Activated effector memory CD4-positive, alpha-beta T cell treated with anti-CD3 and anti-CD28 coated beads, Interleukin-2, amount 50 U/mL, for 16 hours (primary cell): ENCODE measurements at regions not wholly inside any gene's neighbourhood (a gene's known extent, or its start where the extent isn't known, plus 50 kb on each side); places are given as distances from the start of the nearest gene placed in this dataset.

ENCODE experiments used
- DNase-seq: peaks from one replicate; pipeline ENCODE4 v3.0.0-alpha.2; 2020

DNA sequence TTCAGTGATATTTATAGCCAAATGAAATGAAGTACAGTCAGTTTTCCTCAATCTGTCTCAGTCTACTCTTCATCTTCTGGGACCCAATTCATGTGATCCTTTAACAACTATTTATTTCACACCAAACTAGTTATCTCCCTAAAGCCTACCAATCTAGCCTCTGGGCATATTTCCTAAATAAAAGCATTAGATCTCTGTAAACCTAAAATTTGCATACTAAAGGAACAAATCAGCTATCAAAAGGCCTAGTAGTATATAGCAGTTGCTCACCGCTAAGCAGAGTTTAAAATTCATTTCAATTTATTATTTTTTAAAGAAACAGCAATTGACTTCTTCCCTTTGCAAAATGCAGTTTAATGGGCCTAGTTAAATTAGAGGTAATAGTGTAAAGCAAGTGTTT lies 280.2 kb downstream of the ZEB2 start:
- no peak for DNase-seq

- no peak for DNase-seq
Observed at GRCh38 chr2:144239306-144239705, 280.6 kb downstream of the ZEB2 start.

DNA sequence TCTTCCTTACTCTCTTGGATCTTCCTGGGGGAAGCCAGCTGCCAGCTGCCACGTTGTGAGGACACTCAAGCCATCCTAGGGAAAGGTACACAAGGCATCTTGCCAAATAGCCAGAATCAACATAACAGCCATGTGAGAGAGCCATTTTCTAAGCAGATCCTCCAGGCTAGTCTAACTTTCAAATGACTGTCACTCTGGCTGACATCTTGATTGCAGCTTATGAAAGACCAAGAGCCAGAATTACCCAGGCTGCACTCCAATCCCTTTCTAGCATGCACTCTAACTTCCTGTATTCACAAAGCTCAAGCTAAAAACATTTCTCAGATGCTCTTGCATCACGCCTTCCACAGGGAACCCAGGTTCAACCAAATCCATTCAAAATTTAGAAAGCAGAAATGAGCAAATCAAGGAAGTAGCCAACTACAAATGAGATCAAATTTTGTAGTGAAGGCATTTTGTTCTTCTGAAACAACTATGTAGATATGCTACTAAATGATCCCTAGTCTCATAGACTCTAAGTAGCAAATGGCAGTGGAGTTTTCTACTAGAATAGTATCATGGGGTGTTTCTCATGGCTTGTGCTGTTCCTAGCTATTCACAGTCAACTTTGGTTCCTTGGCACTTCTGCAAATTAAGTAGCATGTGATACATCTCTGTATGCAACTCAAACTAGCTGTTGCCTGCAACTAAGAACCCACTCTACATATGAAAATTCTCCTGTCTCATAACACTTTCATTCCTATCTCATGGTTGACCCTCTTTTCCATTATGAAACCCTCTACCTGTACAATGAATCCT lies 281.9 kb downstream of the ZEB2 start:
- no peak for DNase-seq

DNA sequence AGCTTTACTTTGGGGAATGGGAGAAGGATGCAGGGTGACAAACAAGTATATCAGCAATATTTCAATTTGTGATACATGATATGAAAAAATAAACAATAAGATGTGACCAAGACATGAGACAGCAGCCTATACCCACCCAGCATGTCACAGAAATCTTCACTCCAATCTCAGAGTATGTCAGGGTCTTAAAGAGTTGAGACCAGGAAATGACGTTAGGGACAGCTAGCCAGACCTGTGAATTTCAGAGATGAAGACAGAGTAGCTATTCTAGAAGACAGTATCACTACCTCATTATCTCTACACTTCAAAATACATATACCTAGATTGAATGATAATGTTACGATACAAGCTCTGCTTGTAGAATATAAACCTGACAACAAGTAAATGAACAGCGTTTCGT lies 282.8 kb downstream of the ZEB2 start:
- no peak for DNase-seq

DNA sequence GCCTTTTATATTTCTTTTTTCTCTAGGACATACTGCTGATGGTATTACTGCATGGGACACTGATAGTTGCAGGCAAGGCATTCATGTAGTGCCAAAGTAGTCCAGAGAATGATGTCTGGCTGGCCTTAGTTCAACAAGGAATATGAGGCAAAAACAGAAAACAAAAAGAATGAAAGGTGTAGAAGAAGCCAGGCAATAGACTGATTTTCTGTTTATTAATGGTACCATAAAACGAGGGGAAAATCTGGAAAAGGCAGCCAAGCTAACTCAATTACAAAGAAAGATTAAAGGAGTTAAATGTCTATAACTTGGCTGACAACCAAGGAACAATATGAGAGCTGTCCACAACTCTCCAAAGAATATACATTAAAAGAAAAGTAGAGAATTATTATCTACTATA lies 284.9 kb downstream of the ZEB2 start:
- no peak for DNase-seq

DNA sequence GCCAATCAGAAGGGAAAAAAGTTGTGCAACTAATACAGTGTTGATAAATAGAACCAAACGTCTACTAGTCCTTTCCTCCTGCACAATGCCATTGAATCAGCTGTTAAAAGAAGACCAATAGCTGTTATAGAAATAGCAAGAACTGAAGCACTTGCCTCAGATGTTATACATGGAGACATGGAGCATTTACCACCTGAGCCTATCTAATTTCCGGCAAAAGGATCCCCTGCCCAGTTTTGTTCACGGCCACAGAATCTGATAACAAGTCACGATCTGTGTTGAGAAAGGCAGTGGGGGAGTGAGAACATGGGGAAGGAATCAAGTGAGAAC lies 285.4 kb downstream of the ZEB2 start:
- no peak for DNase-seq

GRCh38 chr2:144233733-144234541 lies 286.0 kb downstream of the ZEB2 start:
- no peak for DNase-seq

GRCh38 chr2:144233317-144233716 lies 286.6 kb downstream of the ZEB2 start:
- DNase-seq = no peak

GRCh38 chr2:144230448-144231085 lies 289.4 kb downstream of the ZEB2 start:
- DNase-seq = no peak

DNA sequence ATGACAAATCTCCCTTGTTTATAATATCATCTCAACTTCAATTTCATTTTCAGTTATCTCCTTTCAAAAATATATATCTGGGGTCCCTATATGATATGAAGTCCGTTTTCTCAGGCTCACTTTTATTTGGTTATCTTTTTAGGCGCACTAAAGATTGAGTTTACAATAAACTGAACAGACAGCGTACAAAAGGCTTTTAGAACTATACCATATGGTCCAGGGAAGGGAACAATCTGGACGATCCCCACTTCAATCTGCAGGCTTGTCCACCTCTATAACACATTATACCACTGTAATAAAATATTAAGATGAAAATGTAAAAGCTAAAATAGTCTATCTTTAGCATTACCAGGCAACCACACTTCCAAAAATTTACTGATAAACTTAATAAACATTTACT lies 289.9 kb downstream of the ZEB2 start:
- DNase-seq = no peak

DNA sequence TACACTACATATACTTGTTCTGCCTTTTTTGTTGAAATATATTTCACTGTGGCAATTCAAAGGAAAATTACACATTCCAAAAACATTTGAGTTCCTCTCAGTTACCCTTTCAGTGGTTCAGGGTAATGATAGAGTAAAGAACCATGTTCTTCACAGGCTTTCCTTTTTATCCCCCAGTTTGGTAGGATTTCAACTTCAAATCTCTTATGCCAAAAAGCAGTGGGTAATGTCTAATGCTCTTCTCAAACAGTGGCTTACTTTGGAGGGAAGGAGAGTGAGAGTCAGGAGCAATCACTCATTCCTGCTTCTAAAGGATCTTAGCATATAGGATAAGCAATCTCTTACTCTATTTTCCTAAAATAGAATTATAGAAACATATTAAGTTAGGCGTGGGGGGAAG lies 290.6 kb downstream of the ZEB2 start:
- DNase-seq = no peak

- DNase-seq = no peak
Observed at GRCh38 chr2:144227427-144228105, 292.4 kb downstream of the ZEB2 start.

GRCh38 chr2:144225076-144225475 lies 294.8 kb downstream of the ZEB2 start:
- DNase-seq = no peak

DNA sequence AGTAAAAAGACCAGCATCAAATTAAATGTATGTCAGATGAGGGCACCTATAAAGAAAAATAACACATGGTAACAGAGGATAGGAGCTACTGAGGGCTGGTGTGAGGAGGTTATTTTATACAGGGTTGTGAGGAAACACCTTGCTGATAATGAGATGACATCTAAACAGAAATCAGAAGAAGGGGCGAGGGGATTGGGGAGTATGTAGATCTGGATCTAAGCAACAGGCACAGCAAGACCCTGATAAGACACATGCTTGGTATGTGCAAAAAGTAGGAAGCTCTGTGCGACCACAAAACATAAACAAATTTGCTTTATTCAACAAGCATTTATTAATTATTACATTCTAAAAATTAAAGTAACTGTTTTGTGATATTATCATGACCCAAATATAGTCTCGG lies 295.4 kb downstream of the ZEB2 start:
- no peak for DNase-seq

DNA sequence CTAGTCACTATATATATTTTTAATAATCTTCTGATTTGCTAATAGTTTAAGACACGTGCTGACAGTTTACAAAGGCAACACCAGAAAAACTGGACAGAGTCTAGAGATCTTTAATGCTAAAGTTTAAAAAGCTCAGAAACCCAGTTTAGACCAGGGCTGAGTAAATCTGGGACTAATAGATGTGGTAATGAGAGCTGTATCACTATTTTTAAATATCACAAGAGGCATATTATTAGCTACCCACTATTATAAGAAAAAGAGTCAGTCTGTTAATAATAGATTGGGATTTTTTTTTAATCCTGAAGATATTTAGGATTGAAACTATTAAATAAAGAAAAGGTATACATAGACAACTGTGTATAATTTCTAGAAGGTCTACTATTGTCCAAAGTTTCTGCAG lies 299.9 kb downstream of the ZEB2 start:
- no peak for DNase-seq

- no peak for DNase-seq
Observed at GRCh38 chr2:144217853-144218633, 301.9 kb downstream of the ZEB2 start.

DNA sequence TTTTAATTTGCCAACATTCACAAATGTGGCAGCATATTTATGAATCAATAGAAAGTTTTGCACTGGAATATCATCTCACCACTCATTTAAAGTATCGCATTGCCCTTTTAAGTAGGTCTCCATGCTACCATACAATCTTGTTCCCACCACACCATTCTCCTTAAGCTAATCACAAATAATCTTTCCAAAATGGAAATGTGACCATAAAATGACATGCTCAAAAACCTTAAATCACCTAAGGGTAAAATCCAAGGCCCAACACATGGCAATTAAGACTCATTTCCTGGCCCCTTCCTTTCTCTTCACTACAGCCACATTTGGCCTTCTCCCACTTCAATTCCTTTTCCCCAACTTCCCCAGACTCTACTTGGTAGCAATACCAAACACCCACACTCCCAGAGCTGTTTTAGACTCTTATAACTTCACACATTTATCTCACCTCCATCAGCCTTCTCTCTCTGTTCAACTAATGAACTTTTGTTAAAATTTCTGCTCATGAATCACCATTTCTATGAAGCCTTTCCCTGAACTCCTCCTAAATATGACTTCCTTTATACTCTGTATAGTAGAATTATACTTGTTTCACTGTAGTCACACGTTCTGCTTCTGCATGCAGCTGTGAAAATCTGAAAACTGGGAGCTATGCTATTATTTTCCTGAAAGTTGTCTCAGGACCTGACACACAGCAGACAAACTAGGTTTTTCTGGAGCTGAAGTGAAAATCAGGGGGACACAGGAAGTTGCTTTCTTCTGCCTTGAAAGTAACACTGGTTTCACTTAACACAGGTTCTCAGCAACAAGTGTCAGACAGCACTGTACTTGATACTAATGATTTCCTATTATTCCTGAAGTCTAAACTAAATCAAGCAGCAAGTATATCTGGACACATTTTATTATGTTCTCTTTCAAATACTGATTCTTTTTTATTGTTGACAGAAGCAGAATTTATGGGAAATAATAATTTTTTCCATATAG lies 303.9 kb downstream of the ZEB2 start:
- DNase-seq = no peak

GRCh38 chr2:144215207-144215606 lies 304.7 kb downstream of the ZEB2 start:
- DNase-seq = no peak

GRCh38 chr2:144213797-144214196 lies 306.1 kb downstream of the ZEB2 start:
- DNase-seq = no peak

- DNase-seq = no peak
Observed at GRCh38 chr2:144211826-144212225, 308.1 kb downstream of the ZEB2 start.

GRCh38 chr2:144211065-144211464 lies 308.9 kb downstream of the ZEB2 start:
- DNase-seq = no peak
